OCI-LY3 (cell line): ENCODE measurements at regions not wholly inside any gene's neighbourhood (a gene's known extent, or its start where the extent isn't known, plus 50 kb on each side); places are given as distances from the start of the nearest gene placed in this dataset.

Source experiments
- H2AFZ ChIP-seq: fragments of 200-600, 300-600 bp; shearing (Covaris generic); 2 replicates; pipeline ENCODE4 v1.6.0; 2014; ENCODE audit warnings: antibody characterized with exemption, low read depth, low read length
- H3K27ac ChIP-seq: fragments of 200-600, 300-600 bp; sonication (generic); 2 replicates; pipeline ENCODE4 v1.5.1; 2014; ENCODE audit warnings: mild to moderate bottlenecking, low read length, moderate library complexity, mixed read lengths
- H3K27me3 ChIP-seq: fragments of 200-600, 300-600 bp; sonication (generic); 2 replicates; pipeline ENCODE4 v1.6.1; 2014; ENCODE audit warnings: low read depth, low read length, mixed read lengths
- H3K36me3 ChIP-seq: fragments of 200-600, 300-600 bp; sonication (generic); replicated peaks from 2 replicates; pipeline ENCODE3; 2014; ENCODE audit warnings: low read depth, low read length, mixed read lengths
- H3K4me1 ChIP-seq: fragments of 300-600, 200-600 bp; sonication (generic); 2 replicates; pipeline ENCODE4 v1.6.1; 2014; ENCODE audit warnings: low read length, mixed read lengths
- H3K4me2 ChIP-seq: fragments of 200-600, 300-600 bp; sonication (generic); 2 replicates; pipeline ENCODE4 v1.6.1; 2014; ENCODE audit warnings: low read length, mixed read lengths
- H3K4me3 ChIP-seq: fragments of 300-600, 200-600 bp; sonication (generic); 2 replicates; pipeline ENCODE4 v1.5.1; 2014; ENCODE audit warnings: antibody characterized with exemption, mild to moderate bottlenecking, low read length, moderate library complexity
- H3K79me2 ChIP-seq: fragments of 300-600, 200-600 bp; shearing (Covaris generic); 2 replicates; pipeline ENCODE4 v1.6.1; 2014; ENCODE audit warnings: mild to moderate bottlenecking, low read length, mixed read lengths
- H3K9ac ChIP-seq: fragments of 300-600, 200-600 bp; shearing (Covaris generic); 2 replicates; pipeline ENCODE4 v1.6.0; 2014; ENCODE audit warnings: mild to moderate bottlenecking, low read length, moderate library complexity
- H3K9me3 ChIP-seq: fragments of 200-600, 300-600 bp; shearing (Covaris generic); 2 replicates; pipeline ENCODE4 v1.6.1; 2014; ENCODE audit warnings: low read length, mixed read lengths; ENCODE audit not compliant: insufficient read depth
- H4K20me1 ChIP-seq: fragments of 200-600, 300-600 bp; sonication (generic); 2 replicates; pipeline ENCODE4 v1.6.1; 2016; ENCODE audit warnings: low read length, mixed read lengths; ENCODE audit not compliant: insufficient read depth
- CTCF ChIP-seq: fragments of 200-600, 300-600 bp; sonication (generic); IDR thresholded peaks from 2 replicates; pipeline ENCODE4 v1.5.1; 2014; ENCODE audit warnings: antibody characterized with exemption, low read length, low read depth
- EZH2phosphoT487 ChIP-seq: fragments of 200-600 bp; shearing (Covaris generic); IDR thresholded peaks from 2 replicates; pipeline ENCODE4 v1.6.1; 2018; ENCODE audit warnings: antibody characterized with exemption, mixed run types, low read depth

- no peak overlapping the region for H3K4me2 ChIP-seq
These were observed 214.5 kb downstream of the KLF5 start for GRCh38 chr13:73273276-73273675.

GRCh38 chr13:73272831-73273230, 214.0 kb downstream of the KLF5 start:
- H3K4me1 ChIP-seq, result peaks cover 6% of the 10 kb centered on the region; the same call in 1 of the 2 replicates
- no peak overlapping the region for H3K9ac ChIP-seq
- no peak for TF ChIP-seq CTCF
- no peak for TF ChIP-seq EZH2phosphoT487
- no peaks in the 10 kb centered on the region for H3K27me3 ChIP-seq
- no peaks in the 10 kb centered on the region for H3K79me2 ChIP-seq
- H3K4me2 ChIP-seq, result no peak overlapping the region
- no peaks in the 10 kb centered on the region for H4K20me1 ChIP-seq
- H3K9me3 ChIP-seq, result peaks cover 7% of the 10 kb centered on the region
- no peak overlapping the region for H2AFZ ChIP-seq
- H3K36me3 ChIP-seq, result peaks cover 4% of the 10 kb centered on the region
- H3K4me3 ChIP-seq, result no peak overlapping the region
- H3K27ac ChIP-seq, result no peak overlapping the region

More at GRCh38 chr13:73273276-73273675, 214.5 kb downstream of the KLF5 start:
- no peaks in the 10 kb centered on the region for H4K20me1 ChIP-seq
- no peak overlapping the region for H3K27ac ChIP-seq
- no peak overlapping the region for H3K9ac ChIP-seq
- H3K4me3 ChIP-seq, result no peak overlapping the region
- H2AFZ ChIP-seq, result no peak overlapping the region
- TF ChIP-seq EZH2phosphoT487, result no peak
- TF ChIP-seq CTCF, result no peak
- peaks cover 7% of the 10 kb centered on the region for H3K9me3 ChIP-seq
- H3K79me2 ChIP-seq, result no peaks in the 10 kb centered on the region
- H3K27me3 ChIP-seq, result no peaks in the 10 kb centered on the region
- peaks cover 4% of the 10 kb centered on the region for H3K36me3 ChIP-seq
- H3K4me1 ChIP-seq, result peaks cover 10% of the 10 kb centered on the region

- peaks cover 7% of the 10 kb centered on the region for H3K9me3 ChIP-seq
- H4K20me1 ChIP-seq, result no peaks in the 10 kb centered on the region
- H3K9ac ChIP-seq, result no peak overlapping the region
- H3K4me3 ChIP-seq, result no peak overlapping the region
- H3K4me2 ChIP-seq, result no peak overlapping the region
- H3K27me3 ChIP-seq, result no peaks in the 10 kb centered on the region
- peaks cover 4% of the 10 kb centered on the region for H3K36me3 ChIP-seq
- peaks cover 20% of the 10 kb centered on the region for H3K4me1 ChIP-seq
- no peak overlapping the region for H3K27ac ChIP-seq
- TF ChIP-seq CTCF (no peak), EZH2phosphoT487 (no peak)
- no peak overlapping the region for H2AFZ ChIP-seq
- no peaks in the 10 kb centered on the region for H3K79me2 ChIP-seq
These were observed 209.5 kb downstream of the KLF5 start for GRCh38 chr13:73268306-73268705.

- no peak overlapping the region for H2AFZ ChIP-seq
- no peak overlapping the region for H3K9ac ChIP-seq
- no peak overlapping the region for H3K4me3 ChIP-seq
- peaks cover 16% of the 10 kb centered on the region for H3K4me1 ChIP-seq
- no peaks in the 10 kb centered on the region for H3K27me3 ChIP-seq
- H3K4me2 ChIP-seq, result no peak overlapping the region
- peaks cover 7% of the 10 kb centered on the region for H3K9me3 ChIP-seq
- H3K79me2 ChIP-seq, result no peaks in the 10 kb centered on the region
- no peak for TF ChIP-seq CTCF
- no peak overlapping the region for H3K27ac ChIP-seq
- H4K20me1 ChIP-seq, result no peaks in the 10 kb centered on the region
- H3K36me3 ChIP-seq, result peaks cover 4% of the 10 kb centered on the region
These were observed 207.9 kb downstream of the KLF5 start for GRCh38 chr13:73266640-73267180.
